GM23338 (cell line): ENCODE measurements at regions not wholly inside any gene's neighbourhood (a gene's known extent, or its start where the extent isn't known, plus 50 kb on each side); places are given as distances from the start of the nearest gene placed in this dataset.

ENCODE experiments used
- ATAC-seq: fragments of 200-7000 bp; cut with Tn5 transposase; 3 replicates; pipeline ENCODE4 v1.9.1; 2020
- DNase-seq: peaks from one replicate; pipeline ENCODE4 v3.0.0-alpha.2; 2015; ENCODE audit warnings: low spot score
- H2AFZ ChIP-seq: fragments of 200-600 bp; sonication (generic); 2 replicates; pipeline ENCODE4 v1.8.0; 2016; ENCODE audit warnings: antibody characterized with exemption, mild to moderate bottlenecking, moderate library complexity
- H3F3A ChIP-seq: fragments of 200-600 bp; sonication (generic); replicated peaks from 2 replicates; pipeline ENCODE4 v1.8.0; 2017; ENCODE audit warnings: antibody characterized with exemption, mixed run types, low read depth
- H3K27ac ChIP-seq: fragments of 200-600 bp; sonication (generic); 2 replicates; pipeline ENCODE4 v1.6.1; 2016; ENCODE audit warnings: low read depth
- H3K27me3 ChIP-seq: fragments of 200-600 bp; sonication (generic); 2 replicates; pipeline ENCODE4 v1.8.0; 2016; ENCODE audit warnings: mild to moderate bottlenecking, mixed run types, moderate library complexity; ENCODE audit not compliant: insufficient read depth
- H3K36me3 ChIP-seq: fragments of 200-600 bp; sonication (generic); 2 replicates; pipeline ENCODE4 v1.8.0; 2016; ENCODE audit warnings: mild to moderate bottlenecking; ENCODE audit not compliant: insufficient read depth
- H3K4me1 ChIP-seq: fragments of 200-600 bp; sonication (generic); 2 replicates; pipeline ENCODE4 v1.8.0; 2016; ENCODE audit warnings: mild to moderate bottlenecking, moderate library complexity; ENCODE audit not compliant: insufficient read depth
- H3K4me2 ChIP-seq: fragments of 200-600 bp; sonication (generic); 2 replicates; pipeline ENCODE4 v1.7.1; 2017; ENCODE audit warnings: mixed run types
- H3K4me3 ChIP-seq: fragments of 200-600 bp; sonication (generic); 2 replicates; pipeline ENCODE4 v1.6.1; 2016; ENCODE audit warnings: mixed run types
- H3K79me2 ChIP-seq: fragments of 200-600 bp; sonication (generic); replicated peaks from 2 replicates; pipeline ENCODE4 v1.8.0; 2017; ENCODE audit warnings: mild to moderate bottlenecking; ENCODE audit not compliant: insufficient read depth
- H3K9me2 ChIP-seq: fragments of 200-600 bp; sonication (generic); 2 replicates; pipeline ENCODE4 v1.8.0; 2017; ENCODE audit not compliant: insufficient read depth
- H4K20me1 ChIP-seq: fragments of 200-600 bp; sonication (generic); replicated peaks from 2 replicates; pipeline ENCODE4 v1.8.0; 2017; ENCODE audit warnings: mild to moderate bottlenecking; ENCODE audit not compliant: insufficient read depth
- H3K27ac Mint-ChIP-seq: 2 replicates; pipeline ENCODE4 v1.8.0; 2020; ENCODE audit warnings: inconsistent platforms, mild to moderate bottlenecking, moderate library complexity, mixed read lengths
- H3K27me3 Mint-ChIP-seq: 3 replicates; pipeline ENCODE4 v1.8.0; 2022; ENCODE audit warnings: low read depth, mild to moderate bottlenecking, moderate library complexity, mixed read lengths, inconsistent platforms; ENCODE audit not compliant: insufficient read depth, poor library complexity
- H3K36me3 Mint-ChIP-seq: 3 replicates; pipeline ENCODE4 v1.8.0; 2021; ENCODE audit warnings: low read depth, mild to moderate bottlenecking, inconsistent platforms, moderate library complexity, mixed read lengths
- H3K4me1 Mint-ChIP-seq: 3 replicates; pipeline ENCODE4 v1.8.0; 2020; ENCODE audit warnings: mild to moderate bottlenecking, inconsistent platforms, mixed read lengths
- H3K4me3 Mint-ChIP-seq: 3 replicates; pipeline ENCODE4 v1.8.0; 2021; ENCODE audit warnings: moderate library complexity, mild to moderate bottlenecking, inconsistent platforms, mixed read lengths
- H3K9me3 Mint-ChIP-seq: 3 replicates; pipeline ENCODE4 v1.8.0; 2020; ENCODE audit warnings: moderate library complexity, mild to moderate bottlenecking, inconsistent platforms, mixed read lengths
- EZH2 ChIP-seq: fragments of 200-600 bp; sonication (generic); IDR thresholded peaks from one replicate; pipeline ENCODE4 v1.8.0; 2017; ENCODE audit warnings: antibody characterized with exemption, mild to moderate bottlenecking, low read depth; ENCODE audit not compliant: unreplicated experiment
- EZH2phosphoT487 ChIP-seq: fragments of 200-600 bp; sonication (generic); IDR thresholded peaks from one replicate; pipeline ENCODE4 v1.8.1; 2018; ENCODE audit warnings: antibody characterized with exemption; ENCODE audit not compliant: unreplicated experiment
- JUNB ChIP-seq: IDR thresholded peaks from one replicate; pipeline ENCODE4 v1.6.1; 2016; ENCODE audit warnings: antibody characterized with exemption; ENCODE audit not compliant: unreplicated experiment
- POLR2AphosphoS5 ChIP-seq: IDR thresholded peaks from 2 replicates; pipeline ENCODE4 v1.6.1; 2016; ENCODE audit warnings: antibody characterized with exemption, low read depth
- STAT1 ChIP-seq: IDR thresholded peaks from one replicate; pipeline ENCODE4 v1.6.1; 2016; ENCODE audit warnings: antibody characterized with exemption; ENCODE audit not compliant: unreplicated experiment
- ZNF114 ChIP-seq: fragments of 250-450 bp; sonication (Bioruptor Pico); IDR thresholded peaks from 2 replicates; pipeline ENCODE4 v1.5.0; 2020; ENCODE audit warnings: mild to moderate bottlenecking, moderate library complexity
- ZNF331 ChIP-seq: fragments of 250-450 bp; sonication (Bioruptor Pico); IDR thresholded peaks from 2 replicates; pipeline ENCODE4 v1.5.0; 2020; ENCODE audit warnings: low read depth, mild to moderate bottlenecking, moderate library complexity
- TF ChIP-seq, protein P1 (sequence below), 2 experiments: fragments of 200-600 bp in 1 of 2; sonication (generic) in 1 of 2; conservative IDR thresholded peaks; 2 replicates each; pipeline versions ENCODE4 v1.5.1 to v1.6.1; 2016 to 2017; ENCODE audit warnings: antibody characterized with exemption in 2 of 2, low read depth in 2 of 2, mild to moderate bottlenecking in 2 of 2, moderate library complexity in 1 of 2
- TF ChIP-seq, protein P2 (sequence below): IDR thresholded peaks from 2 replicates; pipeline ENCODE4 v1.6.1; 2016; ENCODE audit warnings: antibody characterized with exemption
- TF ChIP-seq, protein P3 (sequence below): fragments of 250-450 bp; sonication (Bioruptor Pico); IDR thresholded peaks from 2 replicates; pipeline ENCODE4 v1.5.0; 2020; ENCODE audit warnings: mild to moderate bottlenecking, moderate library complexity
- TF ChIP-seq, protein P4 (sequence below): IDR thresholded peaks from one replicate; pipeline ENCODE4 v1.6.1; 2018; ENCODE audit warnings: antibody characterized with exemption; ENCODE audit not compliant: unreplicated experiment

DNA sequence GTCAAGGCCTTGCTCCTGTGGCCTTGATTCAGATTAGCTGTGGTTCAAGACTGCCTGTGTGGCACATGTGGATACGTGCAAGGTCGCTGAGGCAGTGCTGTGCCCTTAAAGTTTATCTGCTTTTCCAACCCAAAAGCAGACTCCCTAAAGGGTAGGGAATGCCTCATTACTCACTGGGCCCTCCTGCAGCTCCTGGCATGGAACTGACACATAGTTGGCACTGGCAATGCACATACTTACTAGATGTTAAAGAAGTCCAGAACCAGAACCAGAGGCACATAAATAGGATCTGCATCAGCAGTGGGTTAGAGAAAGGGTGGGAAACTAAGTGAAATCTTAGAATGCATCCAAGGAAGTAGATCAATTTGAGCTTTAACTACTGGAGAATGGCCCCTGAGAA is 90.6 kb upstream of the MLN start:
- Histone ChIP-seq H3K4me2 (no peak overlapping the region), H3K79me2 (no peaks in the 10 kb centered on the region), H3K27me3 (no peaks in the 10 kb centered on the region), H3F3A (no peaks in the 10 kb centered on the region), H4K20me1 (no peaks in the 10 kb centered on the region), H3K9me2 (no peaks in the 10 kb centered on the region), H3K4me3 (no peak overlapping the region), H2AFZ (no peak overlapping the region), H3K27ac (no peak overlapping the region), H3K4me1 (no peaks in the 10 kb centered on the region; the same call in 1 of the 2 replicates), H3K36me3 (no peaks in the 10 kb centered on the region)
- DNase-seq = no peak
- H3K36me3 Mint-ChIP-seq = no peaks in the 10 kb centered on the region
- no peak overlapping the region for H3K4me3 Mint-ChIP-seq
- no peaks in the 10 kb centered on the region for H3K9me3 Mint-ChIP-seq
- peaks cover 12% of the 10 kb centered on the region for H3K4me1 Mint-ChIP-seq
- H3K27me3 Mint-ChIP-seq = peaks cover 11% of the 10 kb centered on the region
- ATAC-seq = no peak
- H3K27ac Mint-ChIP-seq = no peak overlapping the region
- TF ChIP-seq, protein P1, sequence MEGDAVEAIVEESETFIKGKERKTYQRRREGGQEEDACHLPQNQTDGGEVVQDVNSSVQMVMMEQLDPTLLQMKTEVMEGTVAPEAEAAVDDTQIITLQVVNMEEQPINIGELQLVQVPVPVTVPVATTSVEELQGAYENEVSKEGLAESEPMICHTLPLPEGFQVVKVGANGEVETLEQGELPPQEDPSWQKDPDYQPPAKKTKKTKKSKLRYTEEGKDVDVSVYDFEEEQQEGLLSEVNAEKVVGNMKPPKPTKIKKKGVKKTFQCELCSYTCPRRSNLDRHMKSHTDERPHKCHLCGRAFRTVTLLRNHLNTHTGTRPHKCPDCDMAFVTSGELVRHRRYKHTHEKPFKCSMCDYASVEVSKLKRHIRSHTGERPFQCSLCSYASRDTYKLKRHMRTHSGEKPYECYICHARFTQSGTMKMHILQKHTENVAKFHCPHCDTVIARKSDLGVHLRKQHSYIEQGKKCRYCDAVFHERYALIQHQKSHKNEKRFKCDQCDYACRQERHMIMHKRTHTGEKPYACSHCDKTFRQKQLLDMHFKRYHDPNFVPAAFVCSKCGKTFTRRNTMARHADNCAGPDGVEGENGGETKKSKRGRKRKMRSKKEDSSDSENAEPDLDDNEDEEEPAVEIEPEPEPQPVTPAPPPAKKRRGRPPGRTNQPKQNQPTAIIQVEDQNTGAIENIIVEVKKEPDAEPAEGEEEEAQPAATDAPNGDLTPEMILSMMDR (conservative IDR thresholded peaks at IDR 0.05; ENCODE audit: low read depth in 2 of 2) = no peak
- TF ChIP-seq, protein P2, sequence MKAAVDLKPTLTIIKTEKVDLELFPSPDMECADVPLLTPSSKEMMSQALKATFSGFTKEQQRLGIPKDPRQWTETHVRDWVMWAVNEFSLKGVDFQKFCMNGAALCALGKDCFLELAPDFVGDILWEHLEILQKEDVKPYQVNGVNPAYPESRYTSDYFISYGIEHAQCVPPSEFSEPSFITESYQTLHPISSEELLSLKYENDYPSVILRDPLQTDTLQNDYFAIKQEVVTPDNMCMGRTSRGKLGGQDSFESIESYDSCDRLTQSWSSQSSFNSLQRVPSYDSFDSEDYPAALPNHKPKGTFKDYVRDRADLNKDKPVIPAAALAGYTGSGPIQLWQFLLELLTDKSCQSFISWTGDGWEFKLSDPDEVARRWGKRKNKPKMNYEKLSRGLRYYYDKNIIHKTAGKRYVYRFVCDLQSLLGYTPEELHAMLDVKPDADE = no peak
- TF ChIP-seq ZNF331 = no peak
- TF ChIP-seq, protein P3, sequence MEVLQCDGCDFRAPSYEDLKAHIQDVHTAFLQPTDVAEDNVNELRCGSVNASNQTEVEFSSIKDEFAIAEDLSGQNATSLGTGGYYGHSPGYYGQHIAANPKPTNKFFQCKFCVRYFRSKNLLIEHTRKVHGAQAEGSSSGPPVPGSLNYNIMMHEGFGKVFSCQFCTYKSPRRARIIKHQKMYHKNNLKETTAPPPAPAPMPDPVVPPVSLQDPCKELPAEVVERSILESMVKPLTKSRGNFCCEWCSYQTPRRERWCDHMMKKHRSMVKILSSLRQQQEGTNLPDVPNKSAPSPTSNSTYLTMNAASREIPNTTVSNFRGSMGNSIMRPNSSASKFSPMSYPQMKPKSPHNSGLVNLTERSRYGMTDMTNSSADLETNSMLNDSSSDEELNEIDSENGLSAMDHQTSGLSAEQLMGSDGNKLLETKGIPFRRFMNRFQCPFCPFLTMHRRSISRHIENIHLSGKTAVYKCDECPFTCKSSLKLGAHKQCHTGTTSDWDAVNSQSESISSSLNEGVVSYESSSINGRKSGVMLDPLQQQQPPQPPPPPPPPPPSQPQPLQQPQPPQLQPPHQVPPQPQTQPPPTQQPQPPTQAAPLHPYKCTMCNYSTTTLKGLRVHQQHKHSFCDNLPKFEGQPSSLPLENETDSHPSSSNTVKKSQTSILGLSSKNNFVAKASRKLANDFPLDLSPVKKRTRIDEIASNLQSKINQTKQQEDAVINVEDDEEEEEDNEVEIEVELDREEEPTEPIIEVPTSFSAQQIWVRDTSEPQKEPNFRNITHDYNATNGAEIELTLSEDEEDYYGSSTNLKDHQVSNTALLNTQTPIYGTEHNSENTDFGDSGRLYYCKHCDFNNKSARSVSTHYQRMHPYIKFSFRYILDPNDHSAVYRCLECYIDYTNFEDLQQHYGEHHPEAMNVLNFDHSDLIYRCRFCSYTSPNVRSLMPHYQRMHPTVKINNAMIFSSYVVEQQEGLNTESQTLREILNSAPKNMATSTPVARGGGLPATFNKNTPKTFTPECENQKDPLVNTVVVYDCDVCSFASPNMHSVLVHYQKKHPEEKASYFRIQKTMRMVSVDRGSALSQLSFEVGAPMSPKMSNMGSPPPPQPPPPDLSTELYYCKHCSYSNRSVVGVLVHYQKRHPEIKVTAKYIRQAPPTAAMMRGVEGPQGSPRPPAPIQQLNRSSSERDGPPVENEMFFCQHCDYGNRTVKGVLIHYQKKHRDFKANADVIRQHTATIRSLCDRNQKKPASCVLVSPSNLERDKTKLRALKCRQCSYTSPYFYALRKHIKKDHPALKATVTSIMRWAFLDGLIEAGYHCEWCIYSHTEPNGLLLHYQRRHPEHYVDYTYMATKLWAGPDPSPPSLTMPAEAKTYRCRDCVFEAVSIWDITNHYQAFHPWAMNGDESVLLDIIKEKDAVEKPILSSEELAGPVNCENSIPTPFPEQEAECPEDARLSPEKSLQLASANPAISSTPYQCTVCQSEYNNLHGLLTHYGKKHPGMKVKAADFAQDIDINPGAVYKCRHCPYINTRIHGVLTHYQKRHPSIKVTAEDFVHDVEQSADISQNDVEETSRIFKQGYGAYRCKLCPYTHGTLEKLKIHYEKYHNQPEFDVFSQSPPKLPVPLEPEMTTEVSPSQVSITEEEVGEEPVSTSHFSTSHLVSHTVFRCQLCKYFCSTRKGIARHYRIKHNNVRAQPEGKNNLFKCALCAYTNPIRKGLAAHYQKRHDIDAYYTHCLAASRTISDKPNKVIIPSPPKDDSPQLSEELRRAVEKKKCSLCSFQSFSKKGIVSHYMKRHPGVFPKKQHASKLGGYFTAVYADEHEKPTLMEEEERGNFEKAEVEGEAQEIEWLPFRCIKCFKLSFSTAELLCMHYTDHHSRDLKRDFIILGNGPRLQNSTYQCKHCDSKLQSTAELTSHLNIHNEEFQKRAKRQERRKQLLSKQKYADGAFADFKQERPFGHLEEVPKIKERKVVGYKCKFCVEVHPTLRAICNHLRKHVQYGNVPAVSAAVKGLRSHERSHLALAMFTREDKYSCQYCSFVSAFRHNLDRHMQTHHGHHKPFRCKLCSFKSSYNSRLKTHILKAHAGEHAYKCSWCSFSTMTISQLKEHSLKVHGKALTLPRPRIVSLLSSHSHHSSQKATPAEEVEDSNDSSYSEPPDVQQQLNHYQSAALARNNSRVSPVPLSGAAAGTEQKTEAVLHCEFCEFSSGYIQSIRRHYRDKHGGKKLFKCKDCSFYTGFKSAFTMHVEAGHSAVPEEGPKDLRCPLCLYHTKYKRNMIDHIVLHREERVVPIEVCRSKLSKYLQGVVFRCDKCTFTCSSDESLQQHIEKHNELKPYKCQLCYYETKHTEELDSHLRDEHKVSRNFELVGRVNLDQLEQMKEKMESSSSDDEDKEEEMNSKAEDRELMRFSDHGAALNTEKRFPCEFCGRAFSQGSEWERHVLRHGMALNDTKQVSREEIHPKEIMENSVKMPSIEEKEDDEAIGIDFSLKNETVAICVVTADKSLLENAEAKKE (CRISPR knock-in tag) = no peak
- no peak for TF ChIP-seq STAT1
- TF ChIP-seq EZH2 = no peak
- no peak for TF ChIP-seq POLR2AphosphoS5
- no peak for TF ChIP-seq ZNF114 (CRISPR knock-in tag)
- no peak for TF ChIP-seq EZH2phosphoT487
- TF ChIP-seq JUNB = no peak
- TF ChIP-seq, protein P4, sequence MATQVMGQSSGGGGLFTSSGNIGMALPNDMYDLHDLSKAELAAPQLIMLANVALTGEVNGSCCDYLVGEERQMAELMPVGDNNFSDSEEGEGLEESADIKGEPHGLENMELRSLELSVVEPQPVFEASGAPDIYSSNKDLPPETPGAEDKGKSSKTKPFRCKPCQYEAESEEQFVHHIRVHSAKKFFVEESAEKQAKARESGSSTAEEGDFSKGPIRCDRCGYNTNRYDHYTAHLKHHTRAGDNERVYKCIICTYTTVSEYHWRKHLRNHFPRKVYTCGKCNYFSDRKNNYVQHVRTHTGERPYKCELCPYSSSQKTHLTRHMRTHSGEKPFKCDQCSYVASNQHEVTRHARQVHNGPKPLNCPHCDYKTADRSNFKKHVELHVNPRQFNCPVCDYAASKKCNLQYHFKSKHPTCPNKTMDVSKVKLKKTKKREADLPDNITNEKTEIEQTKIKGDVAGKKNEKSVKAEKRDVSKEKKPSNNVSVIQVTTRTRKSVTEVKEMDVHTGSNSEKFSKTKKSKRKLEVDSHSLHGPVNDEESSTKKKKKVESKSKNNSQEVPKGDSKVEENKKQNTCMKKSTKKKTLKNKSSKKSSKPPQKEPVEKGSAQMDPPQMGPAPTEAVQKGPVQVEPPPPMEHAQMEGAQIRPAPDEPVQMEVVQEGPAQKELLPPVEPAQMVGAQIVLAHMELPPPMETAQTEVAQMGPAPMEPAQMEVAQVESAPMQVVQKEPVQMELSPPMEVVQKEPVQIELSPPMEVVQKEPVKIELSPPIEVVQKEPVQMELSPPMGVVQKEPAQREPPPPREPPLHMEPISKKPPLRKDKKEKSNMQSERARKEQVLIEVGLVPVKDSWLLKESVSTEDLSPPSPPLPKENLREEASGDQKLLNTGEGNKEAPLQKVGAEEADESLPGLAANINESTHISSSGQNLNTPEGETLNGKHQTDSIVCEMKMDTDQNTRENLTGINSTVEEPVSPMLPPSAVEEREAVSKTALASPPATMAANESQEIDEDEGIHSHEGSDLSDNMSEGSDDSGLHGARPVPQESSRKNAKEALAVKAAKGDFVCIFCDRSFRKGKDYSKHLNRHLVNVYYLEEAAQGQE = no peak
